Epidermal melanocyte (primary cell): ENCODE measurements at regions not wholly inside any gene's neighbourhood (a gene's known extent, or its start where the extent isn't known, plus 50 kb on each side); places are given as distances from the start of the nearest gene placed in this dataset.

ENCODE experiments used
- DNase-seq: peaks from one replicate; pipeline ENCODE4 v3.0.0; 2011; ENCODE audit warnings: low spot score; ENCODE audit not compliant: insufficient read length

DNA sequence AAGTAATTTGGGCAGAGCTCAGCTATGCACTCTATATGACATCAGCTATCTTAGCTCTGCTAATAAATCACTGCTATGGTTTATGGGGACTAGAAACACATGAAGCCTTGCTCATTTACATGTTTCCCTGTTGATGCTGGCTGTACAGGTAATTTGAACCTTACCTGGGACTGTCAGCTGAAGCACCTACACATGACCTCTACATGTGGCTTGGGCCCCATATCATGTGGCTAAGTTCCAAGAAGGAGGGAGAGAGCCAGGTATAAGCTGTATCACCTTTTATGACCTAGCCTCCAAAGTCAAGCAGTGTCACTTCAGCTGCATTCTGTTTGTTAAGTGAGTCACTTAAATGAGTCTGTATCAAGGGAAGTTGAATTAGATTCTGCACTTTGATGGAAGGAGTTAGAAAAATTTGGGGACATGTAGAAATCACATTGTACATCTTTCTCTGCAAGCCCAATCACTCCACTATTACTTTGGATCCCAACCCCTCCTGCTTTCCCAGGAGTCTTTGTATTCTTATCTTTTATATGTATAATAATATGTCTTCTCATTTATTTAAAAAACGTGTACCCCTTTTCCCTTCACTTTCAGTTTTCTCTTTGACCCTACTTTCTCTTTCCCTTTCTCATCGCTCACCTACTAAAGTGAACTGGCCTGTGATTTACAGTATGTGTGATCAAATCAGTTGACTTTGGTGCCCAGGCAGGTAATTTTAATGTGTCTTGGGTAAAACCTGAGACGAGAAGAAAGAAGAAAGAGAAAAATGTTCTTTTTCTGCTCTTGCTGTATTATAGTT, 53.4 kb upstream of the PRKACB start:
- DNase-seq, result no peak

DNA sequence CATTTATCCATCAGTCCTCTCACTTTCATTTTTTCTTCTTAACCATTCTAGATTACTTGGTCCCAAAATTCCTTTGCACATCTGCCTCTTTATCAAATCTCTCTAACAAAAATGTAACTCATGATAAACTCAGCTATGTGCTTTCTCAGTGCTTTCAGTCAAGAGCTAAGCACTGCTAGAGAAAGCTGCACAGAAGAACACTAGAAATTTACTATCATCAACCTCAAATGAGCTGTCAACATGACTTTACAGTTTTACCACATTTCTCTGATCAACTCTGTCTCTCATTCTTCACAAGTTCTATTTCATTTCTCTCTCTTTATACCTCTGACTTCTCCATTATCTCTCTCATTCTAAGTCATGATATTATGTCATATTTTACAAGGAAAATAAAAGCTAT, 54.2 kb upstream of the PRKACB start:
- DNase-seq, result no peak

GRCh38 chr1:84089465-84089864, 54.6 kb upstream of the PRKACB start:
- DNase-seq, result no peak

DNA sequence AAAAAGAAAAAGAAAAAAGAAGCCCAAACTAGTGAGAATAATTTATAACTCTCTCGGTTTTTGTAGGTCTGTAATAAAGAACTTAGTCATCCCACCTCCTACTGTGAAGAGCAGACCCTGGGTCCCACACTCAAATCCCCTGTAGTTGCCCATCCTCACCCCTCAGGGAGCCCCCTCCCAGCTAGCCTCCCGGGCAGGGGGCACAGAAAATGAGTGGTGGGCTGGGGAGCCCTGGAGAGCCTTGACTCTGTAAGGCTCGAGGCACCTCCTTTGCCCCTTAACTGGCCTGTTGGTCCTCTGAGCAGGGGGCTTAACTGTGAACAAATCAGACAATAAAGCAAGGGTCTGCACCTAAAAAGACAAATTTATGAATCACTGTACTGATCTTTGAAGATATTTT, 57.5 kb upstream of the PRKACB start:
- no peak for DNase-seq

DNA sequence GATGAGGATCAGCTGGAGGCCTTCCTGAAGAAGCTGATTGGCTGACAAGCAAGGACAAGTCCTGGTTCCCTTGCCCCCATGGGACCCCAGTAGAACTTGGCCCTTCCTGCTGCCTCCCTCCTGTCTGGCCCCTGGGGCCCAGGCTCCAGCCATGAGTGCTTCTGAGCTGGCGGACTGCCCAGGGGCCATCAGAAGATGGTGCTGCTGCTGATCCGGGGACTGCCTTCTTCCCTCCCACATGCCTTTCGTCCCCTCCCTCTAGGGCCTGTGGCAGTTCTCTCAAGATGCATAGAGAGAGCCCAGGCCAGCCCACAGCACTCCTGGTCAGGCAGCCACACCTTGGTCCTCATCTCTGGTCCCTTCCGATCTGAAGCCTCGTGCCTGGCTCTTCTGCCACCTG, 57.9 kb upstream of the PRKACB start:
- DNase-seq, result no peak

DNA sequence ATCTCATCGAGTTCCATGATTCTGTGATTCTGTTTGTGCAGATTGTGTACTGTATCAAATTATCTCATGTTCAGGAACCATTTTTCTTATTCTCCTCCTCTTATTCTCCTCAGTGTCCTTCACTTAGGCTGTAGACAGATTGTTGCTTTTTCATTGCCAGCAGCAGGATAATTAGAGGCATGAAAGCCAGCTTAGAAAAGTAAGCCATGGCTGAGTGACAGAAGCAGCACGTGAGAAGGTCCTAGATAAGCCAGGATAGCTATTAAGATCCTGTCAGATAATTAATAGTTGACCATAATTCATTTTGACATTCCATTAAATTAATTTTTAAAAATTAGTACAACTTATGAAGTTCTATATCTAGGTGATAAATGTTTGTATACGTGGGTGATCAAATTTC, 60.8 kb upstream of the PRKACB start:
- DNase-seq, result no peak

DNA sequence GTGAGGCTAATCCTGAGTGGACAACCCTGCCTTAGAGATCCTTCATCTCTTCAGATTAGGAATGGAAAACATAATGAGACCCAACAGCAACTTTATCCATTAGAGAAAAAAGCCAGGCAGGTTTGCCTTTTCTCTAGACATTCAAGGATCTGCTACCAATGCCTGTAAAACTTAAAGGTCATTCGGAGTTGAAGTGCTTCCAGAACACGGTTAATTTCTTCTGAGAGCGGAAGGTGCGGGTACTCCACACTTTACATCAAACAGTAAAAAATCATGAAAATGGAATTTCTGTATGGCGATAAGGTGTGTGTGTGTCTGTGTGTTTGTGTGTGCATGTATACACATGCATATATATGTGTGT, 65.2 kb upstream of the PRKACB start:
- no peak for DNase-seq

DNA sequence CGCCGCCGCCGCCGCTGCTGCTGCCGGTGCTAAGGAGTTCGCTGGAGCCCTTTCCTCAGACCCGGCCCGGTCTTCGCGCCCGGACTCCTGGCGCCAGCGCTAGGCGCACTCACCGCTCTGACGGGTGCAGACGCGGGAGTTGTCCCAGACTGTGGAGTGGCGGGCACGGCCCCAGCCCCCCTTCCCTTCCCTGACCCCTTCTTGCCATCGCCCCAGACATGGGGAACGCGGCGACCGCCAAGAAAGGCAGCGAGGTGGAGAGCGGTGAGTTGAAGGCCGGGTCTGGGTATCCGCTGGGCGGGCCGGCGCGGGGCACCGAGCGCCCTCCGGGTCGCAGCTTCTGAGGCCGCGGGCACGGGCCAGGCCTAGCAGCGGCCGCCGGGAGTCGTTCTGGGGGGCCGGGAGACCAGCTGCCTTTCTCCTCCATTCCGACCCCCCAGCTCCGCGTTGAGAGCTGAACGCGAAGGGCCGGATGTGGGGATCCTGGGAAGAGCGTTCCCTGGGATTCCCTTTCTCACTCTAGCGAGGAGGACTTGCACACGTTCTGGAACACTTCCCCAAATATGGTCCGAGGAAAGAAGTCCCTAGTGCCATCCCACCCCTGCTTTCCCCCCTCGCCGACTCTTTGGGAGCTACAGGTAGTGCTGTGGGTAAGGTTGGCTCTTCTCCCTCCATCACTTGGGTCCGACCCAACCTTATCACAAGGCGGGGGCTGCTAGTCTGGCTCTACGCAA, 65.8 kb upstream of the PRKACB start:
- DNase-seq, result no peak

GRCh38 chr1:84077476-84078107, 66.5 kb upstream of the PRKACB start:
- DNase-seq, result peak; percentile 73

DNA sequence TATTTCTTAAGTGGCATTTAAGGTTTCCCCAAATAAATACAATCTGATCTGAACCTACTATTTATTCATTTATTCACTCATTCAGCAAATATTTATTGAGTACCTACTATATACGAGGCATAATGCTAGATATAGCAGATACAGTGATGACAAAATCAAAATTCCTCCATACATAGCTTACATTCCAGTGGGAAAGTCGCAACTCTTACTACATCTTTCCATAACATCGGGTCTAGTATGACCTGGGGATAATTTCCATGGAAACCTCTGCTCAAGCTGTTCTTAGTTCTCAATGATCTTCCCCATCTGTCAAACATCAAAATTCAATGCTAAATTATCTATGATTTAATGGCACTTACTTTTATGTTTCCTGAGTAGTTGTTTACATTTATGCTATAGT, 70.8 kb upstream of the PRKACB start:
- DNase-seq, result no peak

DNA sequence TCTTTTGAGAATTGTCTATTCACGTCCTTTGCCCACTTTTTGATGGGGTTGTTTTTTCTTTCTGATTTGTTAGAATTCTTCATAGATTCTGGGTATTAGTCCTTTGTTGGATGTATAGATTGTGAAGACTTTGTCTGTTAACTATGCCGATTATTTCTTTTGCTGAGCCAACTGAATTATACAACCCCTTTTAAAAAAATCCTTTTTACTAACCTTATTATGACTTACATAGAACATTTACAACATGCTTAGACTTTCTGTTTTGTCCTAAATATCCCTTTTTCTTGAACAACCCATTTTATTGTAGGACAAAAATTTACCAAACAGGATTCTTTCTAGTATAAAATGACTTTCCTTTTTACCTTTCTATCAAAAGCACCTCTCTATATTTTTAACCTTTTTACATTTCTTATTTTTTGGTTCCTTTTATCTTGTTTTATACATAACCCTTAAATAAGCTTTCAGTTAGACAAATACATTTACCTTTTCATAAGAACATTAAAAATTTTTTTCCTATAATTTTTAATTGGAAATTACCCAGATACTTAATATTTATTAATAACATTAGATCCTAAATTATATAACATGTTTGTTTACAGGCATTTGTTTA, 70.4 kb upstream of the TTLL7 start:
- DNase-seq, result no peak

DNA sequence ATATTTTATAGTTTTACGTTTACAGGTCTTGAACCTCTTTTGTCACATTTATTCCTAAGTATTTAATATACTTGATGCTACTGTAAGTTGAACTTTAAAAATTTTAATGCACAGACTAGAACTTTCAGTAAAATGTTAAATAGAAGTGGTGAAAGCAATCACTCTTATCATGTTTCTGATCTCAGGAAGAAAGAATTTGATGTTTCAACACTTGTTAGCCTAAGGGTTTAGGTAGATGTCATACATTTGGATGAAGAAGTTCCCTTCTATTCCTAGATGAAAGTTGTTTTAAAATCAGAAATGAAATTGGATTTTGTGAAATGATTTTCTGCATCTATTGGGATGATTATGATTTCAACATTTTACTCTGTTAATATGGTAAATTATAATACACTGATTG, 63.6 kb upstream of the TTLL7 start:
- DNase-seq, result no peak

GRCh38 chr1:84061336-84061735, 62.4 kb upstream of the TTLL7 start:
- no peak for DNase-seq

GRCh38 chr1:84060781-84061180, 61.8 kb upstream of the TTLL7 start:
- no peak for DNase-seq

DNA sequence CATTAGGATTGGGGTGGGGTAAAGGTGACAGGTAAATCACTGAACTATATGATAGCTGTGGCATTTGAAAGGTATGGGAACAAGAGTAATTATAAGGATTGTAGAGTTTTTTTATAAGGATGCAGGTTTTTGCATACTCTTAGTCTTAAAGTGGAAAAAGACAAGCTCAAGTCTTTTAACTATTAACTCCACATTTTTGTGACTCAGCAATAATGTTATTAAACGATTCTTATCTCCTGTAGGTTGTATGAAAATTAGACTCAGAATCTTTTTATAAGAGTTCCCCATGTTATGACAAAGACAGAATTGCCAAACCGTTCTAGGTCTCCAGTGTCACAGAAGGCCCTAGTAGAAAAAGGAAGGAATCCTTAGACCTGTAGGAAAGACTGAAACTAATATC, 49.9 kb upstream of the TTLL7 start:
- DNase-seq, result no peak
